Nephron (organoid): ENCODE measurements at regions not wholly inside any gene's neighbourhood (a gene's known extent, or its start where the extent isn't known, plus 50 kb on each side); places are given as distances from the start of the nearest gene placed in this dataset.

Source experiments
- H3K27ac Mint-ChIP-seq, 3 experiments: 2 replicates each; pipeline ENCODE4 v1.8.0; 2020; ENCODE audit warnings: mixed read lengths in 3 of 3, mild to moderate bottlenecking in 2 of 3, moderate library complexity in 1 of 3
- H3K27me3 Mint-ChIP-seq: 2 replicates; pipeline ENCODE4 v1.8.0; 2021; ENCODE audit warnings: low read depth, mild to moderate bottlenecking, moderate library complexity, mixed read lengths
- H3K36me3 Mint-ChIP-seq: 2 replicates; pipeline ENCODE4 v1.8.0; 2020; ENCODE audit warnings: low read depth, mixed read lengths
- H3K4me1 Mint-ChIP-seq: 2 replicates; pipeline ENCODE4 v1.8.0; 2020; ENCODE audit warnings: mixed read lengths
- H3K4me3 Mint-ChIP-seq, 3 experiments: 2 replicates each; pipeline ENCODE4 v1.8.0; 2020; ENCODE audit warnings: mild to moderate bottlenecking in 3 of 3, mixed read lengths in 3 of 3, moderate library complexity in 2 of 3
- H3K9me3 Mint-ChIP-seq: 2 replicates; pipeline ENCODE4 v1.8.0; 2020; ENCODE audit warnings: mixed read lengths
- TF ChIP-seq, protein P1 (sequence below), 3 experiments: fragments of 200-600 bp; sonication (generic); IDR thresholded peaks; one replicate each; pipeline ENCODE4 v1.5.0; 2021; ENCODE audit warnings: antibody characterized with exemption in 3 of 3; ENCODE audit not compliant: unreplicated experiment in 3 of 3

DNA sequence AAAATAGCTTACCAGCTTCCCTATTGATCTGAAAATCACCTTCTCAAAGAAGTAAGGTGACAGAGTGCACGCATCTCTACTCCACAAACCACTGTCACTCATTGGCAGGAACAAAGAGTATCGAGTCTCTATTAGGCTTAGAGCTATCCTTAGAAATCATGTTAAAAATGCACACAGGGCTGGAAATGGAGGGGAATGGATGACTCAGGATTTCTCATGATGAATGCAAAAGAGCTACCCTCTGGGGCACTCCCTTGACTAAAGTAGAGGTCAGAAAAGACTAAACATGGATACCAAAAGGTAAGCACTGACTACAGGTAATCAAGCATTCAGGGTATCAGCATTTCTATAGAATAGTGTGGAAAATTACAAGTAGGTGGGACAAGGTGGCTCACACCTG lies 96.1 kb upstream of the ANO4 start:
- Mint-ChIP-seq H3K4me3 (no peak overlapping the region), H3K36me3 (no peaks in the 10 kb centered on the region), H3K9me3 (no peaks in the 10 kb centered on the region), H3K4me1 (no peaks in the 10 kb centered on the region), H3K27ac (no peak overlapping the region), H3K27me3 (peaks cover 20% of the 10 kb centered on the region)
- TF ChIP-seq, protein P1, sequence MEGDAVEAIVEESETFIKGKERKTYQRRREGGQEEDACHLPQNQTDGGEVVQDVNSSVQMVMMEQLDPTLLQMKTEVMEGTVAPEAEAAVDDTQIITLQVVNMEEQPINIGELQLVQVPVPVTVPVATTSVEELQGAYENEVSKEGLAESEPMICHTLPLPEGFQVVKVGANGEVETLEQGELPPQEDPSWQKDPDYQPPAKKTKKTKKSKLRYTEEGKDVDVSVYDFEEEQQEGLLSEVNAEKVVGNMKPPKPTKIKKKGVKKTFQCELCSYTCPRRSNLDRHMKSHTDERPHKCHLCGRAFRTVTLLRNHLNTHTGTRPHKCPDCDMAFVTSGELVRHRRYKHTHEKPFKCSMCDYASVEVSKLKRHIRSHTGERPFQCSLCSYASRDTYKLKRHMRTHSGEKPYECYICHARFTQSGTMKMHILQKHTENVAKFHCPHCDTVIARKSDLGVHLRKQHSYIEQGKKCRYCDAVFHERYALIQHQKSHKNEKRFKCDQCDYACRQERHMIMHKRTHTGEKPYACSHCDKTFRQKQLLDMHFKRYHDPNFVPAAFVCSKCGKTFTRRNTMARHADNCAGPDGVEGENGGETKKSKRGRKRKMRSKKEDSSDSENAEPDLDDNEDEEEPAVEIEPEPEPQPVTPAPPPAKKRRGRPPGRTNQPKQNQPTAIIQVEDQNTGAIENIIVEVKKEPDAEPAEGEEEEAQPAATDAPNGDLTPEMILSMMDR (IDR thresholded peaks at IDR 0.05; ENCODE audit: unreplicated experiment in 3 of 3): no peak

DNA sequence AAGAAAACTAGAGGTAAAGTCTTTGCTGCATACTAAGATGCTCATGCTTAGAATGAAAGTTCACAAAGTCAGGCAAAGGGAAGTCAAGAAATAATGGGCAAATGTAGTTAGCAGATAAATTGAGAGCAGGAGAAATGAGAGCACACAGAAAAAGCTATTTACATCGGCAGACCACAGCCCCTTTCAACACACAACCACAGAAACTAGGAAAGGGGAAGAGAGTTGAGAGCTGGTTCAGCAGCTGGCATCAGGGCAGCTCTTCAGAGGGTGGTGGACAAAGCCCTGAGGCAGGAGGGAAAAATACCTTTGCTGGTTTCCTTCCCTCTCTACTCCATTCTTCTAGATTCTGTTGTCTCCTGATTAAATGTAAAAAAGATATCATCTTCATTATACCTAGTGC lies 95.4 kb upstream of the ANO4 start:
- Mint-ChIP-seq H3K4me1 (no peaks in the 10 kb centered on the region), H3K4me3 (no peak overlapping the region), H3K36me3 (no peaks in the 10 kb centered on the region), H3K27ac (no peak overlapping the region), H3K9me3 (no peaks in the 10 kb centered on the region), H3K27me3 (peaks cover 22% of the 10 kb centered on the region)
- TF ChIP-seq, protein P1 (IDR thresholded peaks at IDR 0.05; ENCODE audit: unreplicated experiment in 3 of 3): no peak

DNA sequence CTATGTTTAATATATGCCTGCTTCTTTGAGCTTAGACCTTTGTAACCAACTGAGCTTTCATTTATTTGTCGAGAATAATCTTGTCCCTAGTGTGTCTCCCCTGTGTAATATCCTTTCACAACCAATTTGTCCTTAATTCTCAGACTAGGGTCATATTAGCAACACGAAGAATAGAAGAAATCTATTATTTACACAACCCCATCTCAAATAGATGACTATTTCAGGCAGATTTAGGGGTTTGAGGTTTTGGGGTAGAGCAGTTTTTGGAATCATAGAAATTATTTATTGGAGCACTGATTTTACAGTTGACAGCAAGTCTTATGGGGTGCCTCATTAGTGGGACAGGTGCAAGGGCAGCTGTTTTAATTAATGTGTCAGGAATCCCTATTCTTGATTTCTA lies 91.2 kb upstream of the ANO4 start:
- Mint-ChIP-seq H3K27me3 (peaks cover 22% of the 10 kb centered on the region), H3K4me3 (no peak overlapping the region), H3K27ac (no peak overlapping the region), H3K4me1 (no peaks in the 10 kb centered on the region), H3K36me3 (no peaks in the 10 kb centered on the region), H3K9me3 (no peaks in the 10 kb centered on the region)
- TF ChIP-seq, protein P1 (IDR thresholded peaks at IDR 0.05; ENCODE audit: unreplicated experiment in 3 of 3): no peak

DNA sequence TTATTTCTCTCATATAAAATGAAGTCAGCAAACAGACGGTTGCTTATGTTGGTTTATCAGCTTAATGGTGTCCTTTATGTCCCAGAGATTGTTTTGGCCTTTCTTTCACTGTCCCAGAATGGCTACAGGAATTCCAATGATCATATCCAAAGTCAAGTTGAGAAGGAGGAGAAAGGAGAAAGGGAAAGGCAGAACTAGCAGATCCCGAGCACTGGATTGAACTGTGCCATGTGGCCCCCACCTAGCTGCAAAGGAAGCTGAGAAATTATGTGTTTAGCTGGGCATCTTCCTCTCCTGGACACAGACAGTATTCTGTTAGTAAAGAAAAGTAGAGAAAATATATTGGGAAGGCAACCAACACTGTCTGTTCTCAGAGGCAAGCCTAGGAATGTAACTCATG lies 90.7 kb upstream of the ANO4 start:
- Mint-ChIP-seq H3K9me3 (no peaks in the 10 kb centered on the region), H3K36me3 (no peaks in the 10 kb centered on the region), H3K4me3 (no peak overlapping the region), H3K4me1 (no peaks in the 10 kb centered on the region), H3K27ac (no peak overlapping the region), H3K27me3 (peaks cover 21% of the 10 kb centered on the region)
- TF ChIP-seq, protein P1 (IDR thresholded peaks at IDR 0.05; ENCODE audit: unreplicated experiment in 3 of 3): no peak

DNA sequence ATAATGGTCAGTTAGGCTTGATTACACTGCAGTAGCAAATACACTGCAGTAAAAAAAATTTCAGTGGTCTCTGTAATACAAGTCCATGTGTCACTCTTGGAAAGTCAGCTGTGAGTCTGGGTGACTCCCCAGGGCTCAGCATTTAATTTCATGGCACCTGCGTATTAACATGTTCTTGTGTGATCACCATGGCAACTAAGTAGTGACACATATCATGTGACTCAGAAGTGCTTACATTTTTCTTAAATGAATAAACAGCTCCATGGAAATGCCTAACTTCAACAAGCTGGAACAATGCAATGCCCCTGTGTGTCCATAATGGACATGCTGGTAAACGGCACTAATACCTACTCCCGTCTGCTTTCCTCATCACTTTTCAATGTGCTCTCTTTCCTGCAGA lies 88.5 kb upstream of the ANO4 start:
- peaks cover 15% of the 10 kb centered on the region for H3K27me3 Mint-ChIP-seq
- no peaks in the 10 kb centered on the region for H3K4me1 Mint-ChIP-seq
- TF ChIP-seq, protein P1 (IDR thresholded peaks at IDR 0.05; ENCODE audit: unreplicated experiment in 3 of 3): no peak
- no peak overlapping the region for H3K4me3 Mint-ChIP-seq
- H3K27ac Mint-ChIP-seq: no peak overlapping the region
- no peaks in the 10 kb centered on the region for H3K36me3 Mint-ChIP-seq
- no peaks in the 10 kb centered on the region for H3K9me3 Mint-ChIP-seq

DNA sequence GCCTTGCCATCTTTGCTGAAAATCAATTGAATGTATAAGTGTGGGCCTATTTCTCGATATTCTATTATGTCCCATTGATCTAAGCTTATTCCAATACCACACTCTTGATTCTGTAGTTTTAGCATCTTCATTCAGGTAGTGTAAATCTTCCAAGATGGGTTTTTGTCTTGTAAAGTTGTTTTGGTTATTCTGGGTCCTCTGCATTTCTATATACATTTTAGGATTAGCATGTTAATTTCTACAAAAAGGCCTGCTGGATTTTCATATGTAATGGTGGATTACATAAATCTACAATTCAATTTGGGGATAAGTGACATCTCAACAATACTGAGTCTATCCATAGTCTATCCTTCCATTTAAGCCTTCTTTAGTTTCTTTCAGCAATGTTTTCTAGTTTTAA lies 86.0 kb upstream of the ANO4 start:
- Mint-ChIP-seq H3K27me3 (peaks cover 1% of the 10 kb centered on the region), H3K27ac (no peak overlapping the region), H3K36me3 (no peaks in the 10 kb centered on the region), H3K4me3 (no peak overlapping the region), H3K9me3 (no peaks in the 10 kb centered on the region), H3K4me1 (no peaks in the 10 kb centered on the region)
- TF ChIP-seq, protein P1 (IDR thresholded peaks at IDR 0.05; ENCODE audit: unreplicated experiment in 3 of 3): no peak
